HCT116 (cell line): ENCODE measurements at regions not wholly inside any gene's neighbourhood (a gene's known extent, or its start where the extent isn't known, plus 50 kb on each side); places are given as distances from the start of the nearest gene placed in this dataset.

Experiments used
- ATAC-seq: fragments of 200-7000 bp; cut with Tn5 transposase; 2 replicates; pipeline ENCODE4 v1.9.1; 2020; ENCODE audit warnings: mild to moderate bottlenecking, moderate library complexity
- BruUV-seq: library from RNA; stranded (reverse); fragments of 400-500 nt; replicated peaks from 2 replicates; lab custom pipeline; 2021; lab: Mats Ljungman, UMichigan
- CTCF ChIA-PET: fragments of 300-600 bp; sonication (Branson Sonifier 250); formaldehyde crosslinking; loops from one replicate; lab custom pipeline; 2021; ENCODE audit warnings: antibody characterized with exemption; lab: Charles Lee
- POLR2A ChIA-PET: fragments of 300-600, 350-600 bp; sonication (Branson Sonifier 250); formaldehyde crosslinking; loops from one replicate; lab custom pipeline; 2021; ENCODE audit warnings: antibody characterized with exemption; lab: Charles Lee
- RAD21 ChIA-PET, 2 experiments: fragments of 300-600 bp; sonication (Branson Sonifier 250); formaldehyde crosslinking; loops; one replicate each; lab custom pipeline; 2023; ENCODE audit warnings: low total read pairs in 2 of 2; ENCODE audit not compliant: uncharacterized antibody in 2 of 2, unreplicated experiment in 2 of 2, low non-redundant PET in 1 of 2; lab: Charles Lee
- DNase-seq: peaks from one replicate; pipeline ENCODE4 v3.0.0-alpha.2; 2010; ENCODE audit warnings: low read depth, low spot score
- H2AFZ ChIP-seq: fragments of 200-600 bp; shearing (Covaris generic), sonication (generic); 2 replicates; pipeline ENCODE4 v1.6.1; 2017; ENCODE audit warnings: low read depth, mixed run types, mixed read lengths, antibody characterized with exemption, low read length; ENCODE audit not compliant: poor library complexity, severe bottlenecking
- H3K27ac ChIP-seq: 2 replicates; pipeline ENCODE4 v1.5.1; 2012; ENCODE audit warnings: low read depth, low read length
- H3K27me3 ChIP-seq: fragments of 200-600 bp; sonication (generic); 2 replicates; pipeline ENCODE4 v1.6.1; 2016; ENCODE audit warnings: mixed run types, low read length, mixed read lengths; ENCODE audit not compliant: insufficient read depth
- H3K36me3 ChIP-seq, 2 experiments: fragments of 200-500 bp in 1 of 2; fragments of 200-600 bp in 1 of 2; sonication (Bioruptor generic) in 1 of 2; sonication (generic) in 1 of 2; 2 replicates each; pipeline versions ENCODE4 v1.5.1 to v1.6.1; 2014 to 2016; ENCODE audit warnings: low read length in 2 of 2, inconsistent platforms in 1 of 2, mixed read lengths in 1 of 2, mixed run types in 1 of 2; ENCODE audit not compliant: insufficient read depth in 2 of 2, control insufficient read depth in 1 of 2
- H3K4me1 ChIP-seq, 2 experiments: fragments of 200-600 bp in 1 of 2; sonication (generic) in 1 of 2; 2 replicates each; pipeline versions ENCODE4 v1.5.1 to v1.6.1; 2012 to 2017; ENCODE audit warnings: low read length in 2 of 2, inconsistent platforms in 1 of 2, mild to moderate bottlenecking in 1 of 2, mixed read lengths in 1 of 2, mixed run types in 1 of 2, moderate library complexity in 1 of 2; ENCODE audit not compliant: insufficient read depth in 2 of 2, control insufficient read depth in 1 of 2
- H3K4me2 ChIP-seq: fragments of 200-600 bp; sonication (generic); 2 replicates; pipeline ENCODE4 v1.6.1; 2017; ENCODE audit warnings: mixed run types, low read length, mixed read lengths
- H3K4me3 ChIP-seq, 2 experiments: fragments of 200-600 bp in 1 of 2; sonication (generic) in 1 of 2; replicated peaks in 1 of 2; 2 replicates each; pipeline ENCODE4 v1.5.1; 2011 to 2016; ENCODE audit warnings: low read length in 2 of 2, control low read depth in 1 of 2, low read depth in 1 of 2, mild to moderate bottlenecking in 1 of 2, mixed read lengths in 1 of 2, mixed run types in 1 of 2
- H3K79me2 ChIP-seq: fragments of 200-600 bp; sonication (generic); 2 replicates; pipeline ENCODE4 v1.6.1; 2017; ENCODE audit warnings: mild to moderate bottlenecking, mixed run types, low read length, moderate library complexity, mixed read lengths; ENCODE audit not compliant: insufficient read depth
- H3K9ac ChIP-seq: fragments of 200-600 bp; sonication (generic); 2 replicates; pipeline ENCODE4 v1.6.1; 2016; ENCODE audit warnings: low read length, mixed read lengths
- H3K9me2 ChIP-seq: fragments of 200-600 bp; sonication (generic), shearing (Covaris generic); 2 replicates; pipeline ENCODE4 v1.6.1; 2017; ENCODE audit warnings: mixed run types, mild to moderate bottlenecking, moderate library complexity; ENCODE audit not compliant: insufficient read depth
- H3K9me3 ChIP-seq, 2 experiments: fragments of 200-500 bp in 1 of 2; fragments of 200-600 bp in 1 of 2; sonication (Bioruptor generic) in 1 of 2; sonication (generic) in 1 of 2; 2 replicates each; pipeline ENCODE4 v1.6.1; 2014 to 2017; ENCODE audit warnings: low read length in 2 of 2, mixed read lengths in 2 of 2, inconsistent platforms in 1 of 2, low read depth in 1 of 2, mild to moderate bottlenecking in 1 of 2, mixed run types in 1 of 2, moderate library complexity in 1 of 2; ENCODE audit not compliant: control insufficient read depth in 1 of 2, insufficient read depth in 1 of 2
- H4K20me1 ChIP-seq: fragments of 200-600 bp; sonication (generic), shearing (Covaris generic); 2 replicates; pipeline ENCODE4 v1.6.1; 2017; ENCODE audit warnings: mixed run types, mild to moderate bottlenecking, moderate library complexity; ENCODE audit not compliant: insufficient read depth
- ATF3 ChIP-seq: IDR thresholded peaks from 2 replicates; pipeline ENCODE4 v1.6.1; 2012
- CBX3 ChIP-seq: IDR thresholded peaks from 2 replicates; pipeline ENCODE4 v1.6.1; 2012; ENCODE audit warnings: low read depth
- CEBPB ChIP-seq: IDR thresholded peaks from 2 replicates; pipeline ENCODE4 v1.6.1; 2012; ENCODE audit warnings: low read depth
- EGR1 ChIP-seq: IDR thresholded peaks from 2 replicates; pipeline ENCODE4 v1.6.1; 2012; ENCODE audit warnings: low read depth
- EZH2 ChIP-seq: fragments of 200-600 bp; sonication (generic); IDR thresholded peaks from 2 replicates; pipeline ENCODE4 v1.6.1; 2017; ENCODE audit warnings: antibody characterized with exemption, mixed run types
- FOSL1 ChIP-seq: IDR thresholded peaks from 2 replicates; pipeline ENCODE4 v1.6.1; 2012; ENCODE audit warnings: low read depth
- JUND ChIP-seq: IDR thresholded peaks from 2 replicates; pipeline ENCODE4 v1.6.1; 2012
- MAX ChIP-seq: IDR thresholded peaks from 2 replicates; pipeline ENCODE4 v1.6.1; 2012
- POLR2AphosphoS5 ChIP-seq: IDR thresholded peaks from 2 replicates; pipeline ENCODE4 v1.6.1; 2011; ENCODE audit warnings: mild to moderate bottlenecking, low read depth, low read length, moderate library complexity
- RAD21 ChIP-seq: IDR thresholded peaks from 2 replicates; pipeline ENCODE4 v1.6.1; 2012; ENCODE audit warnings: low read depth, mild to moderate bottlenecking
- SP1 ChIP-seq: IDR thresholded peaks from 2 replicates; pipeline ENCODE4 v1.6.1; 2012; ENCODE audit warnings: low read depth
- YY1 ChIP-seq: IDR thresholded peaks from 2 replicates; pipeline ENCODE4 v1.6.1; 2011; ENCODE audit warnings: low read length, low read depth, moderate library complexity, mild to moderate bottlenecking; ENCODE audit not compliant: insufficient replicate concordance; ENCODE audit errors: extremely low read depth
- ZFX ChIP-seq: fragments of 450-650 bp; IDR thresholded peaks from 2 replicates; pipeline ENCODE4 v1.6.1; 2017
- intact Hi-C: fragments of 100-400 bp; cut with micrococcal nuclease; formaldehyde crosslinking; loops from 2 replicates; pipeline ENCODE4 v1.10.0; 2022

- Histone ChIP-seq H3K9me3 (peaks cover 5 to 39% of the 10 kb centered on the region in 2 experiments; a peak in 2 of 4 replicates), H3K36me3 (no peaks in the 10 kb centered on the region), H3K27me3 (no peaks in the 10 kb centered on the region), H3K9me2 (no peaks in the 10 kb centered on the region), H3K27ac (no peak overlapping the region), H3K4me3 (no peak overlapping the region), H3K4me1 (no peaks in the 10 kb centered on the region), H3K9ac (no peak overlapping the region)
- RAD21 ChIA-PET, result no interaction called here
- DNase-seq (no peak), ATAC-seq (no peak)
- no TSS peak for BruUV-seq
- intact Hi-C loops, result no loop called here
- POLR2A ChIA-PET, result no interaction called here
- TF ChIP-seq POLR2AphosphoS5 (no peak), MAX (no peak), SP1 (no peak), ZFX (no peak)
- TF ChIP-seq, all 23 proteins: peak for 0
- CTCF ChIA-PET, result no interaction called here
- H3K4me2 ChIP-seq, result no peak overlapping the region
- H4K20me1 ChIP-seq, result no peaks in the 10 kb centered on the region
- no peaks in the 10 kb centered on the region for H3K79me2 ChIP-seq
- H2AFZ ChIP-seq, result no peak overlapping the region
Measured at GRCh38 chr4:22991576-22991975, 298.8 kb downstream of the GBA3 start.

- intact Hi-C loops, result no loop called here
- ChIA-PET RAD21 (no interaction called here), CTCF (no interaction called here), POLR2A (no interaction called here)
- Histone ChIP-seq H3K4me3 (no peak overlapping the region), H3K36me3 (no peaks in the 10 kb centered on the region), H3K27ac (no peak overlapping the region), H4K20me1 (no peaks in the 10 kb centered on the region), H3K9me2 (no peaks in the 10 kb centered on the region), H3K4me1 (no peaks in the 10 kb centered on the region), H2AFZ (no peak overlapping the region), H3K4me2 (no peak overlapping the region), H3K27me3 (no peaks in the 10 kb centered on the region)
- no peak for ATAC-seq
- BruUV-seq, result no TSS peak
- TF ChIP-seq FOSL1, result no peak
- TF ChIP-seq SP1, result no peak
- no peak for TF ChIP-seq JUND
- no peak for TF ChIP-seq CBX3
- TF ChIP-seq YY1, result no peak
- TF ChIP-seq EZH2, result no peak
- TF ChIP-seq ATF3, result no peak
- no peak for TF ChIP-seq RAD21
- no peak for TF ChIP-seq CEBPB
- TF ChIP-seq EGR1, result no peak
- TF ChIP-seq, all 23 proteins: peak for 0
- H3K9me3 ChIP-seq, result peaks cover 6 to 42% of the 10 kb centered on the region in 2 experiments; a peak in 2 of 4 replicates
- H3K9ac ChIP-seq, result no peak overlapping the region
- DNase-seq, result no peak
- no peaks in the 10 kb centered on the region for H3K79me2 ChIP-seq
Measured at GRCh38 chr4:22988526-22988925, 295.8 kb downstream of the GBA3 start.
